GM19438 (cell line): ENCODE measurements at regions not wholly inside any gene's neighbourhood (a gene's known extent, or its start where the extent isn't known, plus 50 kb on each side); places are given as distances from the start of the nearest gene placed in this dataset.

Source experiments
- ATAC-seq: cut with Tn5 transposase; IDR thresholded peaks from one replicate; pipeline ENCODE4 v1.9.1; 2021; ENCODE audit warnings: low read depth; ENCODE audit not compliant: unreplicated experiment

DNA sequence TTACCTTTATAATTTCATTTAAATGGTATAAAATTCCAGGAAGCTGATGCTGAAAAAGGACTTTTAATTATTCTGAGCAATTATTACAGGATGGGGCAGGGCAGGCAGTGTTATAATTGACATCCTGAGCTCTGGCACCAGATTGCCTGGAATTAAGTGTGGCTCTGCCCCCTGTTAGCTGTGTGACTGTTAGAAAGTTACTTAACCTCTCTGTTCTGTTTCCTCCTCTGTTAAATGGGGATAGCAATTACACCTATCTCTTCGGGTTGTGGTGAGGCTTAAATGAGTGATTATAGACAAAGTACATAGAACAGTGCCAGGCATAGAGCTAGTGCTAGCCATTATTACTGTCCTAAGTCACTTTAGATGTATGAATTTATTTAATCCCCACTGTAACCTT lies 327.3 kb downstream of the SMAD2 start:
- ATAC-seq = no peak

DNA sequence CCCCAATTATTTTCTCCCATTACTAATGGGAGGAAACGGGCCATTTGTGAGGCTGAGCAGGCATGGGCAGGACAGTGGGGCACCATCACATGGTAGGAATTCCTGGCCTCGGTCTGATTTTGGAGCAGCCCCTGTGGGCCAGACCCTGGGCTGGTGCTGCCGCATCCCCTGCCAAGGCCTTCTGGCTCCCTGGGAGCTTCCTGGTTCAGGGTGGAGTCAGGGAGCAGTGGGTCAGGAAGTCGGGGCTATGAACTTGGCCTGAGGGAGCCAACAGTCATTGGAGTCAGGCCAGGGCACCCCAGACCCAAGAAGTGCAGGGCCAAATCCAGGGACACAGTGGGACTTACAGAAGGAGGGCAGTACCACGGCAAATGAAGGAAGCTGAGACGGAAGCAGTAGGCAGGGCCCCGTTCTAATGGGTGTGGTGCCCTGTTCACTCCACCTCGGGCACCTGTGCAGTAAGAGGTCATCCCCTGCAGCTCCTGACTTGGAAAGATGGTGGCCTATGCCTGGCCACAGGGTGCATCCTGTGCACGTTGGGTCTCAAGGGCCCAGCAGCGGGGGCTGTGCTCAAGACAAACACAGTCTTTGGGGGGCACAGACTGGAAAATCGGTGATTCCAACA lies 328.1 kb downstream of the SMAD2 start:
- no peak for ATAC-seq

DNA sequence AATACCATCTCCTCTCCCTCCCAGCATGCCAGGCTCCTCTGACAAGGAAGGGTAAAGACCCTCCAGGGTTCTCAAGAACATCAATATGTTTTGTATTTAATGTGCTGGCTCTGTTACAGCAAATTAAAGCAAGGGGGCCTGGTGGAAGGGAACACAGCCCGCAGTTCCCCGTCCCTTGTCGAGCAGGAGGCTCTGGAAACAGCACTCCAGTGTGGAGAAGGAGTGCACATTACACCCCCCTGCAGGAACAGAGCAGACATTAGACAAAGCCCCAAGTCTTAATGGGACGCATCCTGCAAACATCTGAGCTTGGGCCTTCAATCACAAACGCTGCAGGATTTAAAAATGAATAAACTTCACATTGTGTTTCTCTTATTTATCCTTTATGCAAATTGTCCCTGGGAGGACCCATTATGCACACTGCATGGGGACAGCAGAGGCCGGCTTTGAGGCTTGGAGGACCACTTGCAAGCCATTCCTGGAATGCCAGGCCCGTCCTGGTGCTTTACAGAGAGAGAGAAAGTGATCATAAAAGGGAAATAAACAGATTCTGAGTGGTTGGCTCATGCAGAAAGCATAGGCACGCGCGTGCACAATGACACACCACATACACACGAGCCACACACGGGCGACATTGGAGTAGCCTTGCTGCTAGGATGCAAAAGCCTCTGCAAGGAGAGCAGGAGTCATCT lies 328.7 kb downstream of the SMAD2 start:
- no peak for ATAC-seq

DNA sequence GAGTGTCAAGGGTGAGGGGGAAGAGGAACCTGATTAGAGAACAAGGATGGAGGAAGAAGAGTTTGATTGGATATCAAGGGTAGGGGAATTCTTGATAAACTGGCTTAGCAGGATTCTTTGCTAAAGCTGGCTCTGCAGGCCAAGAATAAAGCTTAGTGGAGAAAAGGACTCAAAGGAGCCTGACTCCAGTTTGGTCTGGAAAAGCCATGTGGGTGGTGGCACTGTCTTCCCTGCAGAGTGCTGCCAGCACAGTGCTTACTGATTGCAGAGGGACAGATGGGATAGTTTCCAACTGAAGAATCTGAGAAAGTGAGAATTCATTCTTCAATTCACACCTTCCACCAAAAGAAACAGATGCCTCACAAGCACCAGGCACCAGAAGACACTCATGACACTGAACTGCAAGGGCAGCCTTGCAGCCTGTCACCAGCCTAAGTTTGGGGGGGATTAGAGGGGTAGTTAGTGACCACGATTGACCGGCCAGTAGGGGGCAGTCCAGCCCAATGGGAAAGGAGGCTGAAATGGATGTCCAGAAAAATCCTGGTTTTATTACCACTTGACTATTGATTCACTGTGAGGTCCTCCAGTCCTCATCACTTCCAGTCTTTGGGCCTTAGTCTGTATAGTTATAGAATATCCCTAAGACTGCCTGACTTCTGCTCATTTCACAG lies 334.5 kb downstream of the SMAD2 start:
- no peak for ATAC-seq

DNA sequence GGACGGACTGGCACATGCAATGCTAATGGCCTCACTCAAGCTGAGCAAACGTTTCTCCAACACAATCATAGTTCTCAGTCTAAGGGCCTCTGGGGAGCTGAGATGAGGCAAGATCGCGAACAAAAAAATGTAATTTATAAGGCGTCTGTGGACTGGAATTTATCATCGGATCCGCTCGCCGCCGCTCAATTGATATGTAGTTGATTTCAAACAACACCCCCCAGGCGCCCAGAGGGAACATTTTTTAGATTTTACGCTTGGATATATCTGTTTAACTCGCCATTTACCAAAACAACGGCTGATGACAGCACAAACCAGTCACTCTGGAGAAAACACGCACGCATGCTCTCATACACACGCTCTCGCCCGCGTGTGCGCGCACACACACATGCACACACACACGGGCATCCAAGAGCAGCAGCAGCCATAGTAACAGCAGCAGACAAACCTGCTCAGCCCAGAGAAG lies 335.8 kb downstream of the SMAD2 start:
- no peak for ATAC-seq

DNA sequence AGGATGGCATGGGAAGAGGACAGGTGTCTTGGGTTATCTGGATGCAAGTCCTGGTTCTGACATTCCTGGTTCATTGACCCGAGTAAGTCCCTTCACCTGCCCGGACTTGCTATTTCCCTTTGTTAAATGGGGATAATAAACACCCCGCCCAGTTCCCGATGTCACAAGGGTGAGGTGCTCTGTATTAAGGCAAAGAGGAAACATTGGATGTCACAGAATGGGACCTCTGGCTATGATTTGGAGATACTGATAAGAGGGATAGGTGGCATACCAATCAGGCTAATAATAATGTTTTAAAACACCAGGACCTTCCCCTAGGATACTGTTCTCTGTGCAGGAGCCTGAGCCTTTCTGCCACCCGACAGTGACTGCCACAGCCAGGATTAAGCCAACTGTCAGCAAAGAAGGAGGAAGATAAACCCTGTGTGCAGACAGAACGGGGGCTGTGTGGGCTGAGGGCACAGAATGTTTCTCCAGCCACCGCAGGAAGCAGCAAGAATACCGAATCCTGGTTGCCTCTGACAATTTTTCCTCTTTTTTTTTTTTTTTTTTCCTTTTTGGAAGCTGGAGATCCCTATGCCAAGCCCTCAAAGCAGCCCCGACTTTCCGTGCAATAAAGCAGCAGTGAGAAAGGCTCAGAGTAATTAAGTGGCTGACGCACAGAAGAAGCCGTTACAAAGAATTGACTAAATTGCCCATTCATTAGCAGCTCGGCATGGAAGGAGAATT lies 336.6 kb downstream of the SMAD2 start:
- ATAC-seq = no peak

DNA sequence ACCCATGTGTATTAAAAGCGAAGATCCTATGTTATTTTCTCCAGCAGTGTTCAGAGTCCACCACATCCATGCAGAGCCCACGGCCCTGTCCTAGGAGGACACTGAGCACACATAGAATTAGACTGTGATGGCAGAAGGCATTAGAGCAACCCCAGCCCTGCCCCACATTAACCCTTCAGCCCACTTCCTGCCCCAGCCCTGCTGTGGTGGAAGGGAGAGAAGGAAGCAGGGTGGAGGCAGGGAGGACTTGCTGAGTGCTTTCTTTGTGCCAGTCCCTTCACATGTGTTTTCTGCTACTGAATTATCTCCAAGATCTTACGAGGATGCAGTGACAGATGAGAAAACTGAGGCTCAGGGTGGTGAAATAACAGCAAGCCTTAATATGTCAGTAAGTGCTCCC lies 339.0 kb downstream of the SMAD2 start:
- ATAC-seq = no peak

DNA sequence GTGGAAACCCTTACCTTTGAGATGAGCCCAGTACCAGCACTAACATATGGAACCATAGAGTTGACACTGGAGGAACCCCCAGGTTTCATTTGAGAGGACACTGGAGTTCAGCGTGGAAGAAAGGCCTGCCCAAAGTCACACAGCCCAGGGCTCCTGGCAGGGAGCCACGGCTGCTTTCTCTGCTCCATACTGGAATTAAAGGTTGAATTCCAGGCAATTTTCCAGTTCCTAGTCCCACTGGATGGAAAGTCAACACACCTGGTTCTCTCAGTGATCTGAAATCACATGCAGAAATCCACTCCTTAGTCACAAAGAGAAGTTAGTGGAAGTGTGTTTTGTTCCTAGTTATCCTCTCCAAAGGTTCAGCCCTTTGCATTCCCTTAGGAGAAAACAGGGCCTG lies 336.1 kb upstream of the SKOR2 start:
- ATAC-seq = no peak

DNA sequence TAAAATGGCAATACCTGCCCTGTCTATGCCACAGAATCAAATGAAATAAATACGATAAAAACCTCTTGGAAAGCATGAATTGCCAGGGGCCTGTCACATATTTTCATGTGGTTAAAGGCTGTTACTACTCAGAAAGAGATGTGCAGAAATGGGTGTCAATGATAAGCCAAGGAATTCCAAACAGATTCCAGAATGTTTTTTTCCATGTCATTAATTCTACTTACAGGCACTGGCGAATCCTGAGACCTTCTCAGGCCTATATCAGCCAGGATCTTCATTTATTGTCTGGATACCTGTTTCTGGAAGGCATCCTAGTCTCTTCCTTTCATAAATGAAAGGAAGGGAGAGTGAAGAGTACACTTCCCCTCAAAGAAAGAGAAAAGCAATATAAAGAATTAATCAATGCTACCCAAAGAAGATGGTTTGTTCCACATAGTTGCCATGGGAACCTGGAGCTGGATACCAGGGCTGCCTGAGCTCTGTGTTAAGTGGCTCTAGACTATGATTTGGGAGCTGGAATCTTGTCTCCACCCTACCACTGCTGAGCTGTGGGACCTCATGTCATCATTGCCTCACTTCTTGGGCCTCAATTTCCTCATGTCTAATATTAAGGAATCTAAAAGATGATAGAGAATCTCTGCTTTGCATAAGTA lies 335.1 kb upstream of the SKOR2 start:
- ATAC-seq = no peak

DNA sequence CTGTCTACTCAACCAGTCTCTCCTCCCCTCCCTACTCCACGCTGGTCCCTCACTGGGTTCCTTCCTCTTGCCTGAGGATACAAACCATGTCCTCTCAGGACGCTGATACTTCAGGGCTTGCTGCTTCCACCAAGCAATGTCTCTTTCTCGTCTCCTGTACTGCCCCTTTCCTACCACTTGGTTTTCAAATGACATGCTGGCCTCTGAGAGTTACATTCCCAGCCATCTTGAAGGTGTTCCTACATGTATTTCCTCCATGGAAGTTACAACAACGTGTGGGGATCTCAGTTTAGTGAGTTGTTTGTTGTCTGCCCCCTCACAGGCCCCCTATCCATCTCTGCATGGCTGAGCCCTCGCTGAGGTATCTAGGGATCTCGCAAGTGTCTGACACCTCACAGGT lies 334.5 kb upstream of the SKOR2 start:
- ATAC-seq = no peak

DNA sequence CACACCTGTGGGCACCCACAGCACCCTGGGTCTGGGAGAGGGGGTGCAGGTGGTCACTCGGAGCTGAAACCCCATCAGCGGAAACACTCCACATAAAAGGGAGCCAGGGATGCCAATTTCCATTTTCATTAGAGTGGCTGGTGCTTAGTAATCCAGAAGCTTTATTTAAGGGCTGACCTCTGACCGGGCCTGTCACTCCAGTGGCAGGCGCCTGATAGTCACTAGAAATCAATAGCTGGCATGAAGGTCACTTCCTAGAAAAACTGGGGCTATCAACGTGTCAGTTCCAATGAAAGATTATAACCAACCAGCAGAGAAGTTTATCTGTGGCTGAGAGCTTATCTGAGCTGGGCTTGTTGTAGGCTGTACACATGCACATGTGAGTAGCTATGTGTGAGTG lies 333.7 kb upstream of the SKOR2 start:
- ATAC-seq = no peak

DNA sequence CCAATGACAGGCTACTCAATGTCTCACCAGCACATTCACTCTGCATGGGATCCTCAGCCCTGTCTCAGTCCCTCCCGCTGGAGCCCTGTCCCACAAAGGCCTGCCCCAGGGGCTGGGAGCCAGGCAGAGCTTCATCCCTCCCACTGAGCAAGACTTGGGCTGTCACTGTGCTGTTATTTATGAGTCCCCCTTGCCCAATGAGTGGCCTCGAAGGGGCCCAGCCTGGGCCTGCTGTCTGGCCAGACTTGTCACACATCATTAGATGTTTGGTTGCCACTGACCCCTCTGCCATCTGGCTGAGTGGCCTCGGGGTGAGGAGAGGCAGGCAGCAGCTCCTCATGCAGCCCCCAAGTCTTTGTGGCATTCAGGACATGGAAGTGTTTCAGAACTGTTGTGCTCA lies 330.6 kb upstream of the SKOR2 start:
- no peak for ATAC-seq

DNA sequence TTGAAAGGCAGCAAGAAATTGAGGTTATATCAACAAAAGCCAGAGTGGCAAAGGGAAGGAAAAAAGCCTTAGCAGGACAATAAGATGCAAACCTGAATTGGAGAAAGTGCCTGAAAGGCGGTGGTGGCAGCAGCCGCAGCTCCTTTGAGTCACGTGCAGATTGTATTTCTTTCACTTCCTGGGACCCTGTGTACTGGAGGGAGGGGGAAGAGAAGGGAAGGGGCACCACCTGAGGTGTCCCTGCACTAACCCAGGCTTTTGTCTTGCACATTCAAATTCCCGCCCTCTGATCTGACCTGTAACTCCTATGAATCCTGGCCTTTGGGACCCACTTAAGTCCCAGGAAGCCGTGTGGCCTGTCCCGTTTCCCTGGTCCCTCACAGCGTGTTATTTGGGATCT lies 326.1 kb upstream of the SKOR2 start:
- no peak for ATAC-seq

DNA sequence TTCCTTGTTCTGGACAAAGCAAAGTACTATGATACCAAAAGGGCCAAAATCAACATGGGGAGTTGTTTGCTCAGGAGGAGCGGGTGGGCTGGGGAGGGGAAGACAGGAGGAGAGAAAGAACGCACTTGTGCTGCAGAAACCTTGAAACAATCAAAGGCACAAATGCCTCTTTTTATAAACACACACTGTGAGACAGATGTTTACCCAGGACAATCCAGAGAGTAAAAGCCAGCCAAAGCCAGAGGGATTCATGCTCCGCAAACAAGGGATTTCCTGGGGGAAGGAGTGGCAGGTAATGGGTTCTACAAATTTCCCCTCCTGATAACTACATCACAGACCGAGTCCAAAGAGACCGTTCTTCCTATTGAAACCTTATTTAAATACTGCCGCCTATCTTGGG lies 323.5 kb upstream of the SKOR2 start:
- no peak for ATAC-seq

DNA sequence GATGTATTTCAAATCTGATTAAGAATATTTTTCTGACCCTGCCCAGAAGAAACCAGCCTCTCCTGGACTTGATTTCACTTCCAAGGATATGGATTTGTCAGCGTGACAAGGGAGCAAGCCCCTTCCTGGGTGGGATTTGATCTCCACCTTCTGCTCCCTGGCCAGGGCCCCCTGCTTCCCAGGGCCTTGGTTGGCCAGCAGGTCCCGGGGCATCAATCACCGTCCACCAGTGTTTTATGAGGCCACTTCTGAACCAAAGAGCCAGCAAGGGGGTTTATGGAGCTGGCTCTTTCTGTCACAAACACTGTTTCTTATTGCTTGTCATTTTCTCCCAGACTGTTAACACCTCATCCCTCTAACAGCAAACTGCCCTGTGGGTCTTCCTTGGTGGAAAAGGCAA lies 320.5 kb upstream of the SKOR2 start:
- ATAC-seq = no peak

DNA sequence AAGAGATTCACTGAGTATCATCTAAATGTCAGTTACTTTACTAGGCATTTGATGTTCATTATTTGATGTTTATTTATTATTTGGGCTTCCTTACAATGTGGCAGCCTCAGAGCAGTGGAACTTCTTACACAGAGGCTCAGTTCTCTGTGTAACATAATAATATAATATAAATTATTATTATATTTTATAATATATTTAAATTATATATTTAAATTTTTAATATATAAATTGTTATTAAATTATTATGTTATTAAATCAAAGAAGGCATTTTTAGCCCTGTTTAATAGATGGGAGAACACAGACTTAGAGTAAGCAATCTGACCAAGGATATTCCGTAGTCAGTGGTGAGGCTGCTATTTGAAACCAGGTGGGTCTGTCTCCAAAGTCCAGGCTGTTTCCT lies 315.3 kb upstream of the SKOR2 start:
- no peak for ATAC-seq

DNA sequence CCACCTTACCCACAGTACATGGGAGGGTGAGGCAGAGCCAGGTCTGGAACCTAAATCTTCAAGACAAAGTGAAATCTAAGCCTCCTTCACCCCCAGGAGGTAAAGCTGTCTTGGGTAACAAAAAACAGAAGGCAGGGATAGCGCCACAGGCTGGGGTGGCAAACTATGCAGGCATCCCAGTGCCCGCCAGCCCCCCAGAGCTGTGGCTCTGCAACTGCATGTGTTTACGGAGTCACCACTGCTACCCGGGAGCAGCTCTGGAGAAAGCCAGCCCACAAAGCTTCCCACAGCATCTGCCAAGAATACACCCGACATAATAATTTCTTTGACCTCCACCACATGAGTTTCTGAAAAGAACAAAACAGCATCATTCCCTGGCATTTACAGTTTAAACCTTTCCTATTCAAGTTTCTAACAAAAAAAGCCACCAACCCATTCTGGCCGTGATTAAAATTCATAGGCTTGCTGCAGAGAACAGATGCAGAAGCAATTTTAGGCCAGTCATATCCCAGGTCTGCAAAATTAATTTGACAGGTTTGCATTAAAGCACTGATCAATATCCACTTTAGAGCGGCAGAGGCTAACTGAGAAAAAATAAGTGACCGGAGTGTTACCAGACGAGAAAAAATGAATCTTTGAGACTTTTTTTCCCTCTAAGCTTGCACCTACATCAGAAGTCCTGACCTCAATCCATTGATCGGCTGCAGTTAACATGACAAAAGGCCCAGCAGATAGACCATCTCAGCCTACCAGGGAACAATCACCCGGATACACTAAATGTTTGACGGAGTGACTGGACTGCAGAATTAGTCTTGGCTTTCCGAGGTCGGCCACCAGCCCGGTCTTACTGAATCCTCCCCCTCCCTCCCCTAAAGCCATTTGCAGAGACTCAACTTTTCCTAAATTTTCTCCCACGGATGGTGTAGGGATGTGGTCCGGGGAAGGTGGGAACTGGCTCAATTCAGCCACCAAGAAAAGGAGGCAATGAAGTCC lies 309.6 kb upstream of the SKOR2 start:
- ATAC-seq = no peak

DNA sequence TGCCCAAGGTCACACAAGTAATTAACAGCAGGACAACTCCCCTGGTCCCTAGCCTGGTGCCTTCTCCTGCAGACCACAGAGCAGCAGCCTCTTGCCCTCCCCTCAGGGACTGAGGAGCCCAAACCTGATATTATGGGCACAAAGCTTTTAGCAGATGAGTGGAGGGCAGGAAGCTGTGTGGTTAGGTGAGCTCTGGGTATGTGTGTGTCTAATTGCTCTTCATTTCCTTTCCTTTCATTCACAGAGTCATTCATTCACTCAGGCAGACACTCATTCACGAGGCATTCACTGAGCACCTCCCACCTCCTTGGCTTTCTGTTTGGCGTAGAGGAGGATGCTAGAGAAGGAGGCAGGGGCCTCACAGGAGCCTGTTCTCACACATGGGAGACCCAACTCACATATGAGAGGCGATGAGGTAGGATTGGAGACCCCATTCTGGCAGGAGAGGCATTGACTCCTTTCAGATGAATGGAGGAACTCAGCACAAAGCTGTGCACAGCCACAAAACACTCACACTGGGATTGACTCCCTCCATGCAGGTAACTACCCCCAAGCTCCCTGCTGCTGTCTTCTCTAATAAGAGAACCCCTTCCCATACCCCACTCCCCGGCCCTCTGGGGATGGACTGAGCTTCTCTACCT lies 306.8 kb upstream of the SKOR2 start:
- peak; percentile 69 for ATAC-seq

DNA sequence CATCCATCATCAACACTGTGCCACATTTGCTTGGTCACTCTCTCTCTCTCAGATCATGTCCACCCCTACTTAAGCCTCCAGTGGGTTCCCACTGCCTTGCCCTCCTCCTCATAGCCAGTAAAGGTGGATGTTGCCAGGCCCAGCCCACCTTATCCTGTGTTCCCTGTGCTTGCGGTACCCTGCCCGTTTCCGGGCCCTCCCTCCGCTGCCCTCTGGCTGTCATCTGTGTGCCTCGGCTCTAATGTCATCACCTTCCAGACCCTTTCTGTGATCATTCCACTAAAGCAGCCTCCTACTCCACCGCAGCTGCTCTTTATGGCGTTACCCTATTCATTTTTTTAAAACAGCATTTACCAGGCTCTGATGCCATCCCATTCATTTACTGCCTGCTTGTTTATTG lies 305.7 kb upstream of the SKOR2 start:
- no peak for ATAC-seq
